Upper lobe of right lung (tissue), 1 donor: ENCODE measurements at regions not wholly inside any gene's neighbourhood (a gene's known extent, or its start where the extent isn't known, plus 50 kb on each side); places are given as distances from the start of the nearest gene placed in this dataset.
"Not testable (repeated sequence)": the region's sequence is repeated elsewhere in the genome, so short reads cannot be mapped to it uniquely, and the experiment has no call there.

Source experiments
- ATAC-seq: fragments of 200-7000 bp; cut with Tn5 transposase; one replicate; pipeline ENCODE4 v1.9.1; 2020; ENCODE audit warnings: mild to moderate bottlenecking, moderate library complexity
- DNase-seq: peaks from one replicate; pipeline ENCODE4 v3.0.0-alpha.2; 2020
- H3K27ac ChIP-seq: fragments of 200-600 bp; one replicate; pipeline ENCODE4 v1.8.0; 2022
- H3K27me3 ChIP-seq: fragments of 200-600 bp; one replicate; pipeline ENCODE4 v1.8.0; 2022; ENCODE audit warnings: mild to moderate bottlenecking
- H3K36me3 ChIP-seq: fragments of 200-600 bp; one replicate; pipeline ENCODE4 v1.8.0; 2022
- H3K4me1 ChIP-seq: fragments of 200-600 bp; one replicate; pipeline ENCODE4 v1.8.0; 2022
- H3K4me3 ChIP-seq: fragments of 200-600 bp; one replicate; pipeline ENCODE4 v1.8.0; 2022; ENCODE audit warnings: mild to moderate bottlenecking
- H3K9me3 ChIP-seq: fragments of 200-600 bp; one replicate; pipeline ENCODE4 v1.8.0; 2022
- CTCF ChIP-seq: fragments of 200-600 bp; IDR thresholded peaks from one replicate; pipeline ENCODE4 v1.8.0; 2022; ENCODE audit warnings: antibody characterized with exemption
- intact Hi-C: fragments of 100-400 bp; cut with DNase I; formaldehyde crosslinking; loops from one replicate; pipeline ENCODE4 v1.11.0; 2022
- donor health status: DM: no; HTN: yes; CAD: no; lungs with severe emphysema.

GRCh38 chrX:555725-556666 lies 74.6 kb upstream of the SHOX start:
- H3K27me3 ChIP-seq, result no peaks in the 10 kb centered on the region
- no peak for TF ChIP-seq CTCF
- no peak overlapping the region for H3K27ac ChIP-seq
- H3K9me3 ChIP-seq, result no peaks in the 10 kb centered on the region
- intact Hi-C loops, result no loop called here
- ATAC-seq (no peak), DNase-seq (no peak)
- no peak overlapping the region for H3K4me3 ChIP-seq
- no peaks in the 10 kb centered on the region for H3K4me1 ChIP-seq
- H3K36me3 ChIP-seq, result no peaks in the 10 kb centered on the region

GRCh38 chrX:557601-558000 lies 73.0 kb upstream of the SHOX start:
- ATAC-seq, H3K4me1 ChIP-seq, DNase-seq, H3K9me3 ChIP-seq, H3K4me3 ChIP-seq, H3K36me3 ChIP-seq, intact Hi-C loops, H3K27ac ChIP-seq, H3K27me3 ChIP-seq: not testable (repeated sequence)

GRCh38 chrX:559282-559681 lies 71.3 kb upstream of the SHOX start:
- H3K4me1 ChIP-seq, intact Hi-C loops, ATAC-seq, H3K27ac ChIP-seq, H3K27me3 ChIP-seq, H3K9me3 ChIP-seq, H3K4me3 ChIP-seq, H3K36me3 ChIP-seq, DNase-seq: not testable (repeated sequence)

GRCh38 chrX:567891-568290 lies 62.7 kb upstream of the SHOX start:
- H3K9me3 ChIP-seq, result no peaks in the 10 kb centered on the region
- H3K27ac ChIP-seq, result no peak overlapping the region
- H3K36me3 ChIP-seq, result no peaks in the 10 kb centered on the region
- no peak overlapping the region for H3K4me3 ChIP-seq
- no peak for TF ChIP-seq CTCF
- H3K4me1 ChIP-seq, result no peaks in the 10 kb centered on the region
- DNase-seq (no peak), ATAC-seq (no peak)
- H3K27me3 ChIP-seq, result no peaks in the 10 kb centered on the region
- intact Hi-C loops, result no loop called here

GRCh38 chrX:568311-568710 lies 62.3 kb upstream of the SHOX start:
- ATAC-seq, result no peak
- Histone ChIP-seq H3K36me3 (no peaks in the 10 kb centered on the region), H3K4me1 (no peaks in the 10 kb centered on the region), H3K27me3 (no peaks in the 10 kb centered on the region), H3K4me3 (no peak overlapping the region), H3K9me3 (no peaks in the 10 kb centered on the region), H3K27ac (no peak overlapping the region)
- intact Hi-C loops, result no loop called here
- TF ChIP-seq CTCF, result no peak
- no peak for DNase-seq

- H3K27me3 ChIP-seq, result no peaks in the 10 kb centered on the region
- no peak overlapping the region for H3K4me3 ChIP-seq
- intact Hi-C loops, result no loop called here
- no peak for TF ChIP-seq CTCF
- no peaks in the 10 kb centered on the region for H3K4me1 ChIP-seq
- ATAC-seq, result no peak
- no peak overlapping the region for H3K27ac ChIP-seq
- no peak for DNase-seq
- no peaks in the 10 kb centered on the region for H3K36me3 ChIP-seq
- no peaks in the 10 kb centered on the region for H3K9me3 ChIP-seq
These were observed 58.0 kb upstream of the SHOX start for GRCh38 chrX:572538-573124.
